ENCODE measurements at regions not wholly inside any gene's neighbourhood (a gene's known extent, or its start where the extent isn't known, plus 50 kb on each side); places are given as distances from the start of the nearest gene placed in this dataset.

DNA sequence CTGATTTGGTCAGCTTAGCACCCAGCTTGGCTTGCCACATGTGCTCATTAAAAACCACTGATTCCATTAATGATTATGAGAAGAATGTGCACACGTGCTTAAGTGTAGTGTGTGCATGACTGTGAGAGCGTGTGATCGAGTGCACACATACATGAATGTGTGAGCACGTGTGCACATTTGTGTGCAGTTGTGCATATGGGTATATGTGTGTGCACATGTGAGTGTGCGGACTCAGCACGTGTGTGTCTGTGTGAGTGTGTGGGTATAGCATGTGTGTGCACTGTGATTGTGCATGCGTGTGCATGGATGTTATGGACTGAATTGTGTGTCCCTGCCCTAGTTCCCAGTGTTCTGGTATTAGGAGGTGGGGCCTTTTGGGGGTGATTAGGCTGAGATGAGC, 202.1 kb upstream of the ZNF536 start:
- no peak for DNase-seq (ENCODE audit: low read depth, low spot score)

DNA sequence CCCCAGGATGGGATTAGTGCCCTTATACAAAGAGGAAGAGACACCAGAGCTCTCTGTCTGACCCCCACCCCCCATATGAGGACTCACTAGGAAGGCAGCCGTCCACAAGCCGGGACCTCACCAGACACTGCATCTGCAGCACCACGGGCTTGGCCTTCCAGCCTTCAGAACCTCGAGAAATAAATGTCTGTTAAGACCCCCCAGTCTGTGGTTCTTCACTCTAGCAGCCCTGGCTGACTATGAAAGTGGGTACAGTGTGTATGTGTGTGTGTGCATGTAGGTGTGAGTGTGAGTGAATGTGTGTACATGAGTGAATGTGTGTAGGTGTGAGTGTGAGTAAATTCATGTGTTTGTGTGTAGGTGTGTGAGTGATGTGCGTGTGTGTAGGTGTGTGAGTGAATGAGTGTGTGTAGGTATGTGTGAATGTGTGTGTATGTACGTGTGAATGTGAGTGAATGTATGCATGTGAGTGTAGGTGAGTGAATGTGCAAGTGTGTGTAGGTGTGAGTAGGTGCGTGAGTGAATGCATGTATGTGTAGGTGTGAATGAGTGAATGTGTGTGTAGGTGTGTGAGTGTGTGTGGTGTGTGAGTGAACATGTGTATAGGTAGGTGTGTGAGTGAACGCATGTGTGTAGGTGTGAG, 201.6 kb upstream of the ZNF536 start:
- DNase-seq (ENCODE audit: low read depth, low spot score): no peak

DNA sequence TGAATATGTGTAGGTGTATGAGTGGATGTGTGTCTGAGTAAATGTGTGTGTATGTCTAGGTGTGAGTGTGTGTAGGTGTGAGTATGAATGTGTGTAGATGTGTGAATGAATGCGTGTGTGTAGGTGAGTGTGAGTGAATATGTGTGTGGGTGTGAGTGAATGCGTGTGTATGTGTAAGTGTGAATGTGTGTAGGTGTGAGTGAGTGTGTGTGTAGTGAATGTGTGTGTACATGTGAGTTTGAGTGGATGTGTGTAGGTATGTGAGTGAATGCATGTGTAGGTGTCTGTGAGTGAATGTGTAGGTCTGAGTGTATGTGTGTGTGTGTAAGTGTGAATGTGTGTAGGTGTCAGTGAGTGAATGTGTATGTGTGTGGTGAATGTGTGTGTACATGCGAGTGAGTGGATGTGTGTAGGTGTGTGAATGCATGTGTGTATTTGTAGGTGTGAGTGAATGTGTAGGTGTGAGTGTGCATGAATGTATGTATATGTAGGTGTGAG, 201.0 kb upstream of the ZNF536 start:
- no peak for DNase-seq (ENCODE audit: low read depth, low spot score)

DNA sequence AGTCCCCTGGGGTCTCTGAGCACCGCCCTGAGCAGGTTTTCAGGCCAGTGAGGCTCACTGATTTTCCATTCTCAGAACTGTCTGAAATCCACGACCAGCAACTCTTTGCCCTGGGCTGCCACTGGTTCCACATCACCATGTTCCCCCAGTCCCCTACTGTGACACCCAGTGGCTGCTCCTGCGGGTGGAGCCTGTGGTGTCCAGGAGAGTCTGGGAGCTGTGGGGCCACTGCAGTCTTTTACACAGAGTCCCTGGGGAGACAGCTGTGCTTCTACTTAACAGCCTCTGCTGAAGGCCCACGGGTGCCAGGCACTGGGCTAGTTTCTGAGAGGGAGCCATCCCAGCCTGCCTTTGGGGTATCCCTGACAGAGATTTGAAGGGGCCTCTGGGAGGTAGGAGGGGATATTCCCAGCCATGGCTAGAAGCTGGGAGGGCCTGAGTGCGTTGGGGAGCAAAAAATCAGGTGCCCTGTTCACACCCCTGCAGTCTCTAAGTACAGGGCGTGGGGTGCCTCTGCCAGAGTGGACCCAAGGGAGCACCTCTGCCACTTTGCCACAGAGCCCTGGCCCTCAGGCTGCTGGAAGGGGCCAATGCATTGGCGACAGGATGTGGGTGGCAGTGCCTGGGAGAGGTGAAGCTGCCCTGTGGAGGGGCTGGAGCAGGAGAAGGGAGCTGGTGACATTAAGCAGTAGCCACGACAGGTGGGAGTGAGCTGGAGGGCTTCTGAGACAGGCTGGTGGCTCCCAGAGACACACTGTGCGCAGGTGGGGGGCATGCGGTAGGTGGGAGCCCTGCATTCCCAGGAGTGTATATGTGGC, 200.2 kb upstream of the ZNF536 start:
- no peak for DNase-seq (ENCODE audit: low read depth, low spot score)

DNA sequence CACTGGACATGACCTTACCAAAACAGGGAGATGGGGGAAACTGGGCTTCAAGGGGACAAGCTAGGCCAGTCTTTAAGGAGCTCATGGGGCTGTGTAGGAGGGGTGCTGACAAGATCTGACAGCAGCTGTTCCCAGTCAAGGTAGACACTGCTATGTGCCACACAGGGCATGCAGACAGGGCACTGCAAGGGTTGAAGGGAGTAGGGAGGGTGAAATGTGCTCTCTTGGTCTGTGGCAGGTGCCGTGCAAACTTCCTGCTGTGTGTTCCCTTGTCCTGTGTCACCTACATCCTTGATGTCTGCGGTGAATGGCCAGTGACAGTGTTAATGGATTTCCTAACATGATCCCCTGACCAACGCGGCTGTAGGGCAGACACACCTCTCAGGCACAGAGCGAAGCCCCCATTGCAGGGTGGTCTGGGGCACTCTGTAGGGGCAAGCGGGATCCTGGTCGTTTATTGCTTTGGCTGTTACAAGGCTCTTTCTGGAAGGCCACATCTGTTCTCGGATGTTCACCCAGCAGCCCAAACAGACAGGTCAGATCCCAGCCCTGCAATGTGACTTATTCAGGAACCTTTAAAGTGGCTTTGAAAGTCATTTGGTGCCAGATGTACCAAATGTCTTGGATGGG, 199.5 kb upstream of the ZNF536 start:
- no peak for DNase-seq (ENCODE audit: low read depth, low spot score)

DNA sequence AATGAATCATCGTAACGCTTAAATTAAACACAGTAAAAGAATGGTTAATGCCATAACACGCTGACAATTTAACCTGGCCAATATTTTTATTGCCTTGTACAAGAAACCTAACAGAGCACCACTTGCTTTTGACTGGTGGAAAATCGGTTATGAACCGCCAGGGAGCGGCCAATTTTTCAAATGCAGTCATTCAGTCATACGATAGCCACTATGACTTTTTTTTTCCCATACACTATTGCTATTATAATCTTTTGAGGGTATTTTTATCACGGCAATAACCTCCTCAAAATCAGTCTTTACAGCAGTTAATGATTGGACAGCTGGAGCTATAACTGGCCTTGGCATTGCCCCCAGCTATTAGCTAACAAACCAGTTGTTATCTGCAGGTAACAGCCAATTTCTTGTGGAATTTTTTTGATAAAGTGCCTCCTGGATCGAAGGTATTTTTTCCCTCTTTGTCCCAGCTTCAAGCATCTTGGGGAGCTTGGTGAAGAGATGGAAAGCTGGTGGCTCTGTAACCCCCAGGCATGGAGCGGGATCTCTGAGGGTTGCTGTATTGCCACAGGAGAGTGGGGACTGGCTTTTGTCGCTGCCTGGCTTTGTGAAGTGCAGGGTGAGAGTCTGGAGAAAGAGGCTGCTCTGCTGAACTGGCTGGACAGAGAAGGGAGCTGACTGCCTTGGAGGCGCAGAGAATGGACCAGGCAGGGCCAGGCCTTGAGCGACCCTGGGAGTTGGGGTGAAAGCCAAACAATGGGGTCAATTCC, 198.4 kb upstream of the ZNF536 start:
- no peak for DNase-seq (ENCODE audit: low read depth, low spot score)

DNA sequence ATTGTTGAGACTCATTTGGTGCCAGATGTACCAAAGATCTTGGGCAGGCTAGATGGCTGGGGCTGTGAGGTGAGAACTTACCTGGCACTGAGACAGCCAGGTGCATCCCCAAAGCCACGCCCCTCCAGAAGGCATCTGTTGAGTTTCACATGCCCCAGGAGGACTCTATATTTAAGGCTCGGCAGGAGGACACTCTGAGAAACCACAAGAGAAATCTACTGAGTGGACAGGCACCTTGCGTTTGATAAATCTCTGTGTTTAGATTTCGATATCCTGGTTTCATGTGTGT, 197.9 kb upstream of the ZNF536 start:
- no peak for DNase-seq (ENCODE audit: low read depth, low spot score)

DNA sequence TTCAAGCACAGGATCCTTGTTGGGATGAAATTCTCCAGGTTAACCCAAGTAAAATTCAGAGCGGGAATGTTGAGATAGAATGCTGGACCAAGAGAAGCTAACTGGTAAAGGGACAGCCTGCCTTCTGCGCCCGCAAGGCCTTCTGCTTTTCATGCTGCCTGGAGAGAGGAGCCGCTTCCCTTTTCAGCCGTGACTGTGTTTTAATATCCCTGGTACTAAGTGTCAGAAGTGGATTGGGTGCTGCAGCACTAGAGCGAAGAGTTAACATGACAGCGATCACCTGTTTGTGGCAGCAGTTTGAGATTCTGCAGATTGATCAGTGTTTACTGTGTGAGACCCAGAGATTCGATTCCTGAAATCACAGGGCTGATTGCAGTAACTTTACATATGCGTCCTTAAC, 197.4 kb upstream of the ZNF536 start:
- DNase-seq (ENCODE audit: low read depth, low spot score): no peak

DNA sequence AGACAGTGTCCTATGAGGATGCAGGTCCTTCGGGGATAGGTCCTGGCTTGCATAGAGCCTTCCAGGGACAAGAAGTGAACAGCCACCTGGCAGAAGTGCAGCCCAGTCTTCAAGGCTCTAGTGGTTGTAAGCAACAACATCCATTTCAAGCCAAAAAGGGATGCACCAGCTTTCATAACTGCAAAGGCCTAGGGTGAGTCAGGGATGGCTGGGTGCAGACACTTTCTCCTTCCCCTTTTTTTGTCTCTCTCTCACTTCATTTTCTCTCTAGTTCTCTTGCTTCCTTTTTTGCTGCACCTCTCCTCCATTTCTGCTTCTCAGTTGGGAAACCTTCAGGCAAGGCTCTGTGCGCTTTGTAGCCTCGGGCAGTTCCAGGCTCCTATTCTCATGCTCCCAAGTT, 196.2 kb upstream of the ZNF536 start:
- no peak for DNase-seq (ENCODE audit: low read depth, low spot score)

DNA sequence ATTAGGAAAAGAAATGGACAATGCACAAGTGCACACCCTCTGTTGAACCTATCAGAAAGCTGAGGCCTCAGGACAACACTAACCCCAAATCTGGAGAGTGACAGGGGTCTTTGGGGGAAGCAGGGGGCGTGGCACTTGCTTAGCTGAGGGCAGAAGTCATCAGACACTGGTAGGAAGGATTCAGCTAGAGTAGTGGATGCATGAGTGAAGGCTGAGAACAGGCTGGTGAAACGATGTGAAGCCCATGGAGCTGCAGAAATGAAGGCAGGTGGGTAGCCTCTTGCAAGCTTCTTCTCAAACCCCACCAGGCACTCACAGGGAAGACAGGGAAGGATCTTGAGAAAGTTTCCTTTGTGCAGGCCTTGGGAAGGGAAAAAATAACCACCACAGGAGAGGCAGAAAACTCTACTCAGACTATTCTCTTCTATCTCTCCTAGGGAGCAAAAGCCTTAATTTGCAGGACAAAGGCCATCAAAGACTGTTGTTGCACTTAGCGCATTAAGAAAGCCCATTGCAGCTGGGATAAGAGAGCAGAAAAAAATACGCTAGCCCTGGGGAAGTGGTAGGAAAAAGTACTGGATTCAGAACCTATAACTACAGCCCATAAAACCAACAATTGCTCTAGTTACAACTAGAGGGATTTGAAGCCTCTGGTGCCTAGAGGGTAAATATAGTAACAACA, 193.3 kb upstream of the ZNF536 start:
- no peak for DNase-seq (ENCODE audit: low read depth, low spot score)

DNA sequence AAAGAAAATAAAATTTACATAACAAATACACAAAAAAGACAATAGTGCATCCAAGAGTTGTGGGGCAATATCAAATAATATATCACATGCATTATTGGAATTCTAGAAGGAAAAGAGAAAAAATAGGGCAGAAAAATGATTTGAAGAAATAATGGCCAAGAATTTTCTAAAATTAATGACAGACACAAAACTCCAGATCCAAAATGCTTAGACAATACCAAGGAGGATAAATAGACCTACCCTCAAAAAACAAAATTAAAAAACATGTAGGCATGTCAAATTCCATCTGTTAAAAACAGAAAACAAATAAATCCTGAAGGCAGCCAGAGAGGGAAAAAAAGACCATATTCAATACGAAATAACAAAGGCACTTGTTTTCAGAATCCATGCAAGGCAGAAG, 191.5 kb upstream of the ZNF536 start:
- no peak for DNase-seq (ENCODE audit: low read depth, low spot score)

DNA sequence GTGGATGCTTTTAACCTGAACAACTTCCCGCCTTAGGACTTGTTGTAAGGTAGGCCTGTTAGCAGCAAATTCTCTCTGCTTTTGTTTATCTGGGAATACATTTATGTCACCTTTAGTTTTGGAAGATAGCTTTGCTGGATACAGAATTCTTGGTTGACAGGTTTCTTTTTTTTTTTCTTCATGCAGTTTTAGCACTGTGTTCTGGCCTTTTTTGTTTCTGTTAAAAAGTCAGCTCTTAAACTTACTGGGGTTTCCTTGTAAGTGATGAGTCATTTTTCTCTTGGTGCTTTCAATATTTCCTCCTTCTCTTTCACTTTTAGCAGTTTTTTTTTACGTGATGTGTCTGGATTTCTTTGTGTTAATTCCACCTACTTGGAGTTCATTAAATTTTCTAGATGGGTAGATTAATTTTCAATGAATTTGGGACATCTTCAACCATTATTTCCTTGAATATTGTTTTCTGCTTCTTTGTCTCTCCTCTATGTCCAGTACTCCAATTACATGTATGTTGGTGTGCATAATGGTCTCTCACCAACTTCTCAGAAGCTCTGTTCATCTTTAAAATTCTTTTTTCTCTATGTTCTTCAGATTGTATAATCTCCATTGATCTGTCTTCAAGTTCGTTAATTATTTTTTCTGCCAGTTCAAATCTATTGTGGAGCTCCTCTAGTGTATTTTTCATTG, 188.2 kb upstream of the ZNF536 start:
- DNase-seq (ENCODE audit: low read depth, low spot score): no peak

DNA sequence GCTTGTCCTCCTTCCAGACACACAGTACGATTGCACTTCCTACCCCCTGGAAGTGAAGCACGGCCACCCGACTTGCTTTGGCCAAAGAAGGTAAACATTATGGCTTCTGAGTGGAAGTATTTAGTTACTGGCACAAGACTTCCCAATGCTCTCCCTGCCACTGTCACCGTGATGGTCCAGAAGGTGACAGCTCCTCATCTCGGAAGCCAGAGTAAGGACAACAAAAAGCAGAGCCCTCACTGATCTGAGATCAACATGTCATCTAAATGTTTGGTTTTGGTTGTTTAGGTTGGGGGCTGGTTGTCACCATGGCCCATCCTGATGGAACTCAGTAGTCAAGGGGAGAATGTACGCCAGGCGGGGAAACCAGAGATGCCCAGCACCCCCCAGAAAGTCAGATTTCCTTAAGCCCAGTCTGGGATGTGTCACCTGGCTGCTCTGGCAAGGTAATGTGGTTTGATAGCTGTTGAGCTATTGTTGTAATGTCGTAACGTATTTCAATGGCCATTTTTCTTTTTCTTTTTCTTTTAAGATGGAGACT, 170.1 kb upstream of the ZNF536 start:
- DNase-seq (ENCODE audit: low read depth, low spot score): no peak

DNA sequence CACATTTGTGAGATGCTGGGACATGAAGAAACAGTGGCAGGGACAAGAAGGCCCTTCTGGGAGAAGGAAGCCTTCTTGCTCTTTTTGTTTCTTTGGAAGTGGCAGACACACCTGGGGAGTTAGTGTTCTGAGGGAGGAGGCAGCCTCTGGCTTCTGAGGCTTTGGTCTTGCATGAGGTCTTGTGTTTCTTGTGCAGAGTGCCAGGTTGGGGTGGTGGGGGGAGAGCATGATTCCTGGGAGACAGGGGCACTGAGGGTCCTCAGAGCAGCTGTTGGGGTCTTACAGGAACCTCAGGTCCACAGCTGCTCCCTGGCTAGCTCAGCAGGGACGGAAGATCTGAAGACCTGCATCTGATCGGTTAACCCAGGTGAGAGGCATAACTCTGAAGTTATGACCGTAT, 167.5 kb upstream of the ZNF536 start:
- DNase-seq (ENCODE audit: low read depth, low spot score): no peak

DNA sequence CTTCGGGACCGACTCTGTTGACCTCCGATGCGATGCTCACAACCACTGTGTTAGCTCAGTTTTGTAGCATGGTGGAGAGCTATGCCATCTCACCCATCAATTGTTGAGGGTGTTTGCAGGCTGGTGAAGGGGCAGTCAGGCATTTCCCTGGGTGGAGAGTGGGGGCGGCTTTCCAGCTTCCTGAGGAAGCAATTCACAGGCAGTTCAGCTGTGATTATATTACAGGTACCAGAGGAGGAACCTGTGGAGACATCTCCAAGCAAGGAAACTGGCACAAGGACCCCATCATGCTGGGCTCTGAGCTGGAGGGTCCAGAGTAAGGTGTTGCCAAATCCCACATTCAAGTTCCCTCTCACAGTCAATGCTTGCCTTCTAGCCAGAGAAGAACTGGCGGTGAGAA, 166.0 kb upstream of the ZNF536 start:
- no peak for DNase-seq (ENCODE audit: low read depth, low spot score)

DNA sequence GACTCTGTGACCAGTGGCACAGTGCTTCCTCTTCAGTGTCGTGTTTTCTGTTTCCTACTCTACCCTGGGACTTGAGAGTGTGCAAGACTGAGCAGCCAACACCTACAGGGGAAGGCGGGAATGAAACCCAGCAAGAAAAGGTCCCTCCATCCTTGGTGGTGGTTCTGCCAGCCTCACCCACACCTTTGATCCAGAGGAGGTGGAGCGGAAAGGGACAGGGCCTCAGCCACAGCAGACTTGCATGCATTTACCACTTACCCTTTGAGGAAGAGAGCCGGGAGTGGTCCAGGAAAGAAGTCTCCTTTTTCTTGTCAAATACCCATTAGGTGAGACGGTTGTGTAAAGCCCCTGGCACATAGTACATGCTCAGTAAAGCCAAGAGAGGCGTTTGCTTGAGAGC, 164.8 kb upstream of the ZNF536 start:
- no peak for DNase-seq (ENCODE audit: low read depth, low spot score)

DNA sequence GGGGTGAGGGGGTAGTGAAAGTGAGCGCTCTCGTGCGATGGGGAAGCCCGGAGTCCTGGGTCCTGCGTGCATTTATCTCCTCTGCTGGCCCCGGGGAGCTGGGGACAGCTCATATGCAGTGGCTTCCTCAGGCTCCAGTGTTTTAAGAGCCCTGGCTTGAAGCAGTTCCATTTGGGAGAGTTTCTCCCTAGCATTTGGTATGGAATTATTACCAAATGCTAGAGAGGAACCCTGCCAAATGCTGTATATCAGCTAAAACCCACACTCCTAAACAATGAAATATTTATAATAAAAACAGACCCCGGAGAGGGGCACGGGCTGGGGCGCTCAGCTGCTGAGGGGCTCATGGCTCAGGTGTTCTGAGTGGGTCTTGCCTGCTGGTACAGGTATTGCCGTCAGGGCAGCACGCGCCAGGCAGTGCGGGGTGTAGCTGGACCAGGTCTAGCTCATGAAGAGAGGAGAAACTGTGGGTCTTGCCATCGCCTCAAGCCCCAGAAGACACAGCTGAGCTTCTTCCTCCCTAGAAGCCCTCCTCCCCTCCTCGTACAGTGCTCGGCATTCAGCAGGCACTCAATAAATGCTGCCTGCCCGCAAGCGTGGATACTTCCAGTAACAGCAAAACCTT, 163.6 kb upstream of the ZNF536 start:
- no peak for DNase-seq (ENCODE audit: low read depth, low spot score)

DNA sequence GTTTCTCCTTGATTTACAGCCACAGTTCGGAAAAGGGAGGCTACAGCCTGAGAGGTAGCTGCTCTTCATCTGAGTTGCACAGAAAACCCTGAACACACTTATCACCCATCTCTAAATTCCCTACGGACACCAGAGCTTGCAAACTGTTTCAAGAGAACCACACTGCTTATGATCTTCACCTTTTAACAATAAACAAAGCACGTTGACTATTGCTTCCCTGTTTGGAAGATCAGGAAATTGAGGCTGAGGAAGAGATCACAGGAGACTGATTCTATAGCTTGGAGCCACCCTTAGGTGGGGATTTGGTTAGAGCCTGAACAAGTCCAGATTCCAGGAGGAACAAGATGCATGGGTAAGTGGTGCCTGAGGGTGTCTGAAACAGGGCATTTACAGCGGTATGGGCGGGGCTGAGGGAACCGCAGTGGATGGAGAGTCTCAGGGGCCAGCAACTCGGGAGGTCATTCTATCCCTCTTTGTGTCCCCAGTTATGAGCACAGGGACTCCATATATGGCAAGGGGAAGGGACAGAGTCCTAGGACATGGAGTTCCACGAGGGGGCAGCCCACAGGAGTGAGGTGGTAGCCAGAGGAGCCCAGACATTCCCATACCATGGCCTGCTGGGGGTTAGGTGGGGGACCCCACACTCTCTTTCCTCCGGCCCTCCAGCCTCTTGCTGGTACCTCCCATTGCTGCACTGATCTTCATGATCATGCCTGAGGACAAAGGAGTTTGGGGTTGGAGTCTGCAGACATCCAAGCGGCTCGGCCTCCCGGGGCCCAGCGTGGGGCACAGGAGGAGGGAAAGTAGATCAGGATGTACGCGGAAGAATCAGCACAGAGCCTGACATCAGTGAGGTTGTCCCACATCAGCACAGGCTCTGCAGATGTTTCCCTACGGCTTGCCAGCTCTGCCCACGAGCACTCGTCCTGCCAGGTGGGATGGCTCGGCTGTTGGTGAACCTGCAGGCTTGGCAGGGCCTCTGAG, 162.3 kb upstream of the ZNF536 start:
- DNase-seq (ENCODE audit: low read depth, low spot score): no peak

DNA sequence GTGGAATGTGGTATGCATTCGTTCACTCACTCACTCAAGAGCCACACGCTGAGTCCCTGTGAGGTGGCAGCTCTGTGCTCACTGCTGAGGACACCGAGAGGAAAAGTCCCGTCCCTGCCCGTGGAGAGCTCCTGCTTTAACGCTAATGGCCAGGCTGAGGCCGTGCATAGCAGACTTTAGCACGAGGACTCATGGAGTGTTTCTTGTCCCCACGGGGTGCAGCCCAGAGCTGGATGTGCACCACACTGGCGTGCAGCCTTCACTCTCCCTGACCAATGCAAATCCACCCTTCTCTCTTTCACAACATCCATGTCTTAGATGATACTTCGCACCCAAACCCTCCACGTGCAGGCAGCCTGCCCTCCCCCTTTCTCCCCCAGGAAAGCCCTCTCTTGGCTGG, 159.6 kb upstream of the ZNF536 start:
- DNase-seq (ENCODE audit: low read depth, low spot score): no peak
